SHP77 treated with DMSO at 0.1 percent for 48 hours (cell line): ENCODE measurements at regions not wholly inside any gene's neighbourhood (a gene's known extent, or its start where the extent isn't known, plus 50 kb on each side); places are given as distances from the start of the nearest gene placed in this dataset.

Experiments
- DNase-seq: peaks from one replicate; lab custom pipeline; 2025; lab: John Stamatoyannopoulos, UW

- no peak for DNase-seq
These were observed 144.2 kb upstream of the PCDH18 start for GRCh38 chr4:137676357-137676998.

GRCh38 chr4:137674066-137674465, 141.8 kb upstream of the PCDH18 start:
- no peak for DNase-seq

- DNase-seq: no peak
These were observed 136.7 kb upstream of the PCDH18 start for GRCh38 chr4:137668885-137669545.

- no peak for DNase-seq
These were observed 132.1 kb upstream of the PCDH18 start for GRCh38 chr4:137664416-137664815.

- no peak for DNase-seq
These were observed 131.7 kb upstream of the PCDH18 start for GRCh38 chr4:137664046-137664387.

- no peak for DNase-seq
These were observed 131.2 kb upstream of the PCDH18 start for GRCh38 chr4:137663251-137664045.

GRCh38 chr4:137661693-137662092, 129.4 kb upstream of the PCDH18 start:
- DNase-seq: no peak

GRCh38 chr4:137660211-137660610, 127.9 kb upstream of the PCDH18 start:
- DNase-seq: no peak

- DNase-seq: no peak
These were observed 127.1 kb upstream of the PCDH18 start for GRCh38 chr4:137659431-137659830.

GRCh38 chr4:137656661-137657060, 124.4 kb upstream of the PCDH18 start:
- no peak for DNase-seq

- DNase-seq: no peak
These were observed 123.0 kb upstream of the PCDH18 start for GRCh38 chr4:137655302-137655701.

- no peak for DNase-seq
These were observed 118.8 kb upstream of the PCDH18 start for GRCh38 chr4:137651128-137651527.

GRCh38 chr4:137649711-137650450, 117.6 kb upstream of the PCDH18 start:
- no peak for DNase-seq

GRCh38 chr4:137648531-137648930, 116.2 kb upstream of the PCDH18 start:
- DNase-seq: no peak

- no peak for DNase-seq
These were observed 115.1 kb upstream of the PCDH18 start for GRCh38 chr4:137647375-137647774.

- no peak for DNase-seq
These were observed 111.9 kb upstream of the PCDH18 start for GRCh38 chr4:137644201-137644600.

GRCh38 chr4:137641544-137641943, 109.2 kb upstream of the PCDH18 start:
- no peak for DNase-seq

GRCh38 chr4:137640838-137641158, 108.5 kb upstream of the PCDH18 start:
- DNase-seq: no peak

GRCh38 chr4:137640156-137640837, 108.0 kb upstream of the PCDH18 start:
- DNase-seq: no peak

GRCh38 chr4:137638934-137639333, 106.6 kb upstream of the PCDH18 start:
- DNase-seq: no peak

- DNase-seq: no peak
These were observed 103.3 kb upstream of the PCDH18 start for GRCh38 chr4:137635601-137636000.

- no peak for DNase-seq
These were observed 102.8 kb upstream of the PCDH18 start for GRCh38 chr4:137635108-137635507.
